Vagina (tissue), 2 donors: ENCODE measurements at regions not wholly inside any gene's neighbourhood (a gene's known extent, or its start where the extent isn't known, plus 50 kb on each side); places are given as distances from the start of the nearest gene placed in this dataset.

ENCODE experiments used
- DNase-seq, 2 donors: peaks; one replicate each; pipeline ENCODE4 v3.0.0-alpha.2; 2017; ENCODE audit errors: extremely low spot score in 2 of 2
- H3K27ac ChIP-seq: fragments of 200-600 bp; sonication (generic); one replicate; pipeline ENCODE4 v1.5.1; 2019
- H3K27me3 ChIP-seq: fragments of 200-600 bp; sonication (generic); one replicate; pipeline ENCODE4 v1.5.1; 2019
- H3K36me3 ChIP-seq, 2 donors: fragments of 200-600 bp; sonication (generic); one replicate each; pipeline ENCODE4 v1.5.1; 2017 to 2019
- H3K4me1 ChIP-seq: fragments of 200-600 bp; sonication (generic); one replicate; pipeline ENCODE4 v1.5.1; 2019
- H3K4me3 ChIP-seq, 2 donors: fragments of 200-600 bp; sonication (generic); 1 replicate in 1 of 2; 2 replicates in 1 of 2; pipeline ENCODE4 v1.5.1; 2016 to 2019
- H3K9me3 ChIP-seq: fragments of 200-600 bp; sonication (generic); one replicate; pipeline ENCODE4 v1.5.1; 2019
- CTCF ChIP-seq, 3 experiments: fragments of 450-650 bp in 2 of 3; fragments of 200-600 bp in 1 of 3; sonication (generic) in 1 of 3; IDR thresholded peaks; one replicate each; pipeline ENCODE4 v1.5.1; 2017 to 2019; ENCODE audit warnings: antibody characterized with exemption in 3 of 3, mild to moderate bottlenecking in 2 of 3, moderate library complexity in 2 of 3
- POLR2A ChIP-seq, 2 donors: fragments of 450-650 bp; IDR thresholded peaks; one replicate each; pipeline ENCODE4 v1.6.1; 2017; ENCODE audit warnings: antibody characterized with exemption in 2 of 2, mild to moderate bottlenecking in 2 of 2, moderate library complexity in 2 of 2
- POLR2AphosphoS5 ChIP-seq, 2 donors: sonication (generic); formaldehyde crosslinking; IDR thresholded peaks; one replicate each; pipeline ENCODE4 v1.9.0; 2017; ENCODE audit warnings: antibody characterized with exemption in 2 of 2, mild to moderate bottlenecking in 2 of 2, low read depth in 1 of 2; ENCODE audit not compliant: insufficient read depth in 1 of 2
- intact Hi-C: fragments of 100-400 bp; cut with DNase I; formaldehyde crosslinking; loops from one replicate; pipeline ENCODE4 v1.15.1; 2023

DNA sequence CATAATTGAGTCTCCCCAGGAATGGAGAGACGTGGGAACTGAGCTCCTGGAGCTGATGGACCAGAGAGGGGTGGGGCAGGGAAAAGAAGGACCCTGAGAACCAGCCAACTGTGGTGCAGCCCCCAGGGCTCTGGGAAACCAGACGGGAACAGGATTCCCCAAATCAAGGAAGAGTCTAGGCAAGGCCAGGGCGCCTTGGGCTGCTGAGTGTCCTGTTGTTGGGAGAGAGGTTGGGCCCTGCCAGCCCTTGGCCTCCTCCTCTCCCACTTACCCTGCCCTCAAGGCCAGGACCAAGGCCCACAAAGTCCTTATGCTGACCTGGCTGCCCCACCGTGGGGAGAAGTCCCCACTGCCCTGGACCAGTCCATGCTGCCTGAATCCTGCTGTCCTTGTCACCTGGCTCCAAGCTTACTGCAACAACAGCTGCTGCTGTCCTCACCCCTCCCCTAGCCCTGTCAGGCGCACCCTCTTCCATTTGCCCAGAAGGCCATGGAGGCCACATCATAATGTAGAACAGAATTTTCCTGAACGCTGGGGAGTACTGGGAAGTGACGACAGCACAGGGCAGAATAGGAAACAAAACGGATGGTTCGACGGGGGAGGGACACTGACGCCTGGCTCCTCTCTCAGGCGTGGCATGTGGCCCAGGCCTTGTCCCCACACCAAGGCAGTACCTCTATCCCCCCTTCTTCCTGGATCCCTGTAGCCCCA lies 132.9 kb upstream of the ZMIZ1 start:
- Histone ChIP-seq H3K27me3 (no peaks in the 10 kb centered on the region), H3K27ac (no peak overlapping the region), H3K9me3 (no peaks in the 10 kb centered on the region), H3K4me3 (no peak overlapping the region), H3K4me1 (peaks cover 44% of the 10 kb centered on the region), H3K36me3 (no peaks in the 10 kb centered on the region)
- intact Hi-C loops, result no loop called here
- no peak for DNase-seq
- TF ChIP-seq POLR2AphosphoS5 (IDR thresholded peaks at IDR 0.05; ENCODE audit: insufficient read depth in 1 of 2, low read depth in 1 of 2) (no peak), POLR2A (IDR thresholded peaks at IDR 0.05) (no peak), CTCF (IDR thresholded peaks at IDR 0.05) (no peak)

DNA sequence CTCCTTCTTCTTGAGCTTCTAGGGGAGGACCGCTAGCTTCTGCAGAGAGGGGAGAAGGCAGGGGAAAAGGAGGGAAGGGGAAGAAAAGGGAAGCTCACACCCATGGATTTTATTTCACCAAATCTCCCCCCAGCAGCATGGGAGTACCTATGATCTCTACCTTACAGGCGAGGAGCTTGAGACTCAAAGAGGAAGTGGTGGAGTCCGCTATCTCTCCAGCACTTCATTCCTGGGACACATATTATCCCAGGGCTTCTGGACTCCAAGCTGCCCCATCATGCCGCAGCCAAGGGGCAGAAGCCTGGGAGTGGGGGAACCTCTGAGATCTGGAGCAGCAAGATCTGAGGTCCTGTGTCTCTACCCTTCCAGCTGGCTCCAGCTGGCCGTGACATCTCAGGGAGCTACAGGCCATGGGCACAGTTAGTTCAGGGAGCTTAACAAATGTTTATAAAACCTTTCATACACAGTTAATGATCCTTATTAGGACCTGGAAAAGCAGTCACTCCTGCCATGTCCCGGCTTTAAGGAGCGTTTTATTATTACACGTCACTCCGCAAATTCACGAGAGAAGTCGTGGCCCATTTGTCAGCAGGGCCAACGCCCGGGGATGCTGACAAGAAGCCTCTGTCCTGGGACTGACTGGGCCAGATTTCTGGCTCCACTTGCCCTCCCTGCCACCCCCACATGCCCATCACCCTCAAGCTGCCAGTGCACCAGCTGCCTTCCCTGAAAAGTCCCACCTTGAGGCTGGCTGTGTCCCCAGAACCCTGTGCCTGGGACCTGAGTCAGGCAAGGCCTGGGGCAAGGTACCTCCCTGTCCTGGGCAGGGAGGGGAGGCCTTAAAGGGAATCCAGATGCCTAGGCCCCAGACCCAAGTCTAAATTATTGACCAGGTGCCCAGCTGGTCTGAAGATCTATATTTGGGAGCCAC lies 132.1 kb upstream of the ZMIZ1 start:
- Histone ChIP-seq H3K4me3 (no peak overlapping the region), H3K4me1 (peaks cover 36% of the 10 kb centered on the region)
- TF ChIP-seq CTCF (IDR thresholded peaks at IDR 0.05) (no peak), POLR2A (IDR thresholded peaks at IDR 0.05) (no peak), POLR2AphosphoS5 (IDR thresholded peaks at IDR 0.05; ENCODE audit: insufficient read depth in 1 of 2, low read depth in 1 of 2) (no peak)

GRCh38 chr10:78937393-78937792 lies 131.4 kb upstream of the ZMIZ1 start:
- Histone ChIP-seq H3K27ac (no peak overlapping the region), H3K9me3 (no peaks in the 10 kb centered on the region), H3K27me3 (no peaks in the 10 kb centered on the region), H3K4me1 (peaks cover 29% of the 10 kb centered on the region), H3K36me3 (no peaks in the 10 kb centered on the region), H3K4me3 (no peak overlapping the region)
- no peak for DNase-seq
- intact Hi-C loops, result no loop called here
- TF ChIP-seq CTCF (IDR thresholded peaks at IDR 0.05), result no peak
- TF ChIP-seq POLR2A (IDR thresholded peaks at IDR 0.05), result no peak
- no peak for TF ChIP-seq POLR2AphosphoS5 (IDR thresholded peaks at IDR 0.05; ENCODE audit: insufficient read depth in 1 of 2, low read depth in 1 of 2)

More for the DNA sequence above, 132.1 kb upstream of the ZMIZ1 start:
- intact Hi-C loops, result no loop called here
- Histone ChIP-seq H3K27ac (no peak overlapping the region), H3K9me3 (no peaks in the 10 kb centered on the region), H3K36me3 (no peaks in the 10 kb centered on the region), H3K27me3 (no peaks in the 10 kb centered on the region)
- DNase-seq, result no peak

GRCh38 chr10:78937800-78938694 lies 130.7 kb upstream of the ZMIZ1 start:
- intact Hi-C loops, result no loop called here
- no peaks in the 10 kb centered on the region for H3K9me3 ChIP-seq
- peaks cover 22% of the 10 kb centered on the region for H3K4me1 ChIP-seq
- no peaks in the 10 kb centered on the region for H3K27me3 ChIP-seq
- no peak overlapping the region for H3K4me3 ChIP-seq
- DNase-seq, result no peak
- H3K27ac ChIP-seq, result no peak overlapping the region
- no peaks in the 10 kb centered on the region for H3K36me3 ChIP-seq
- TF ChIP-seq POLR2AphosphoS5 (IDR thresholded peaks at IDR 0.05; ENCODE audit: insufficient read depth in 1 of 2, low read depth in 1 of 2) (no peak), CTCF (IDR thresholded peaks at IDR 0.05) (no peak), POLR2A (IDR thresholded peaks at IDR 0.05) (no peak)
